SK-N-SH (cell line): ENCODE measurements at regions not wholly inside any gene's neighbourhood (a gene's known extent, or its start where the extent isn't known, plus 50 kb on each side); places are given as distances from the start of the nearest gene placed in this dataset.

Source experiments
- CTCF ChIA-PET: fragments of 300-600, 350-600 bp; formaldehyde crosslinking; extraction: SDS; loops from one replicate; lab custom pipeline; 2021; lab: Yijun Ruan, JAX
- POLR2A ChIA-PET: fragments of 350-600 bp; sonication (Branson Sonifier 250); formaldehyde crosslinking; extraction: SDS; loops from one replicate; lab custom pipeline; 2020; ENCODE audit warnings: antibody characterized with exemption, inconsistent platforms; lab: Yijun Ruan, JAX
- DNase-seq: peaks from one replicate; pipeline ENCODE4 v3.0.0; 2012
- H2AFZ ChIP-seq: fragments of 200-600 bp; sonication (generic); 2 replicates; pipeline ENCODE4 v1.8.1; 2016; ENCODE audit warnings: antibody characterized with exemption, mild to moderate bottlenecking, low read depth
- H3F3A ChIP-seq: fragments of 200-600 bp; sonication (generic); replicated peaks from 2 replicates; pipeline ENCODE3; 2016; ENCODE audit warnings: antibody characterized with exemption, mild to moderate bottlenecking; ENCODE audit not compliant: insufficient read depth
- H3K27ac ChIP-seq, 2 experiments: fragments of 200-500 bp in 1 of 2; fragments of 200-600 bp in 1 of 2; sonication (Bioruptor generic) in 1 of 2; sonication (generic), shearing (Covaris generic) in 1 of 2; 2 replicates each; pipeline versions ENCODE4 v1.5.1 to v1.6.1; 2014 to 2016; ENCODE audit warnings: low read depth in 2 of 2, inconsistent platforms in 1 of 2, low read length in 1 of 2, mild to moderate bottlenecking in 1 of 2, mixed read lengths in 1 of 2
- H3K27me3 ChIP-seq: fragments of 200-600 bp; sonication (generic), shearing (Covaris generic); 2 replicates; pipeline ENCODE4 v1.6.1; 2016; ENCODE audit warnings: mixed run types; ENCODE audit not compliant: insufficient read depth
- H3K36me3 ChIP-seq, 2 experiments: fragments of 200-500 bp in 1 of 2; fragments of 200-600 bp in 1 of 2; sonication (Bioruptor generic) in 1 of 2; sonication (generic) in 1 of 2; replicated peaks in 1 of 2; 2 replicates each; pipeline versions ENCODE3 to v1.5.1; 2014 to 2016; ENCODE audit warnings: low read length in 1 of 2, mild to moderate bottlenecking in 1 of 2; ENCODE audit not compliant: insufficient read depth in 2 of 2, control insufficient read depth in 1 of 2
- H3K4me1 ChIP-seq, 2 experiments: fragments of 200-500 bp in 1 of 2; fragments of 200-600 bp in 1 of 2; sonication (Bioruptor generic) in 1 of 2; sonication (generic), shearing (Covaris generic) in 1 of 2; 2 replicates each; pipeline versions ENCODE4 v1.5.1 to v1.6.1; 2014 to 2016; ENCODE audit warnings: low read depth in 1 of 2, low read length in 1 of 2, mixed run types in 1 of 2; ENCODE audit not compliant: insufficient read depth in 2 of 2, control insufficient read depth in 1 of 2
- H3K4me2 ChIP-seq: fragments of 200-600 bp; sonication (generic), shearing (Covaris generic); 2 replicates; pipeline ENCODE4 v1.6.1; 2017; ENCODE audit warnings: mixed run types
- H3K4me3 ChIP-seq, 2 experiments: fragments of 200-500 bp in 1 of 2; fragments of 200-600 bp in 1 of 2; sonication (Bioruptor generic) in 1 of 2; sonication (generic), shearing (Covaris generic) in 1 of 2; 2 replicates each; pipeline versions ENCODE4 v1.5.1 to v1.8.1; 2014 to 2016; ENCODE audit warnings: low read depth in 2 of 2, inconsistent platforms in 1 of 2, low read length in 1 of 2, mild to moderate bottlenecking in 1 of 2, mixed read lengths in 1 of 2, moderate library complexity in 1 of 2
- H3K79me2 ChIP-seq: fragments of 200-600 bp; sonication (generic); 2 replicates; pipeline ENCODE4 v1.8.1; 2017; ENCODE audit warnings: mild to moderate bottlenecking; ENCODE audit not compliant: insufficient read depth
- H3K9ac ChIP-seq: fragments of 200-600 bp; sonication (generic); 2 replicates; pipeline ENCODE4 v1.6.1; 2017; ENCODE audit warnings: mixed run types
- H3K9me2 ChIP-seq: fragments of 200-600 bp; sonication (generic); 2 replicates; pipeline ENCODE4 v1.6.1; 2017; ENCODE audit warnings: mixed run types
- H3K9me3 ChIP-seq: fragments of 200-600 bp; sonication (generic); 2 replicates; pipeline ENCODE4 v1.6.1; 2017; ENCODE audit warnings: mixed run types, mild to moderate bottlenecking, moderate library complexity
- H4K20me1 ChIP-seq: fragments of 200-600 bp; sonication (generic); 2 replicates; pipeline ENCODE4 v1.6.1; 2017; ENCODE audit warnings: mild to moderate bottlenecking, mixed run types; ENCODE audit not compliant: insufficient read depth
- ELF1 ChIP-seq: IDR thresholded peaks from 2 replicates; pipeline ENCODE4 v1.4.0; 2012
- FOXJ3 ChIP-seq: sonication (generic); formaldehyde crosslinking; IDR thresholded peaks from 2 replicates; pipeline ENCODE4 v1.5.1; 2020; ENCODE audit warnings: mild to moderate bottlenecking, missing genetic modification reagents
- GABPA ChIP-seq: IDR thresholded peaks from 2 replicates; pipeline ENCODE4 v1.4.0; 2012; ENCODE audit warnings: low read depth, mild to moderate bottlenecking
- JUND ChIP-seq: IDR thresholded peaks from 2 replicates; pipeline ENCODE4 v1.4.0; 2012
- NRF1 ChIP-seq: IDR thresholded peaks from 2 replicates; pipeline ENCODE4 v1.6.1; 2012; ENCODE audit warnings: low read depth, mild to moderate bottlenecking, low read length
- RXRA ChIP-seq: IDR thresholded peaks from 2 replicates; pipeline ENCODE4 v1.4.0; 2012; ENCODE audit warnings: low read depth, mild to moderate bottlenecking, borderline replicate concordance
- TAF1 ChIP-seq: IDR thresholded peaks from 2 replicates; pipeline ENCODE4 v1.6.1; 2012; ENCODE audit warnings: low read depth, mild to moderate bottlenecking, low read length, moderate library complexity, borderline replicate concordance
- TCF12 ChIP-seq: IDR thresholded peaks from 2 replicates; pipeline ENCODE4 v1.4.0; 2012
- WGBS: methylation state at CpG from one replicate; pipeline ENCODE4 v1.1.6; 2017; ENCODE audit warnings: low lambda C conversion rate; 5-methylcytosine and 5-hydroxymethylcytosine counted together
- TF ChIP-seq, protein P1 (sequence below): IDR thresholded peaks from 2 replicates; pipeline ENCODE4 v1.6.1; 2012; ENCODE audit warnings: mild to moderate bottlenecking, low read depth, low read length, moderate library complexity
- TF ChIP-seq, protein P2 (sequence below): IDR thresholded peaks from 2 replicates; pipeline ENCODE4 v1.4.0; 2012; ENCODE audit warnings: low read depth, borderline replicate concordance
- TF ChIP-seq, protein P3 (sequence below): fragments of 200-600 bp; sonication (generic); IDR thresholded peaks from 2 replicates; pipeline ENCODE4 v1.6.1; 2017; ENCODE audit warnings: antibody characterized with exemption, mild to moderate bottlenecking, moderate library complexity

DNA sequence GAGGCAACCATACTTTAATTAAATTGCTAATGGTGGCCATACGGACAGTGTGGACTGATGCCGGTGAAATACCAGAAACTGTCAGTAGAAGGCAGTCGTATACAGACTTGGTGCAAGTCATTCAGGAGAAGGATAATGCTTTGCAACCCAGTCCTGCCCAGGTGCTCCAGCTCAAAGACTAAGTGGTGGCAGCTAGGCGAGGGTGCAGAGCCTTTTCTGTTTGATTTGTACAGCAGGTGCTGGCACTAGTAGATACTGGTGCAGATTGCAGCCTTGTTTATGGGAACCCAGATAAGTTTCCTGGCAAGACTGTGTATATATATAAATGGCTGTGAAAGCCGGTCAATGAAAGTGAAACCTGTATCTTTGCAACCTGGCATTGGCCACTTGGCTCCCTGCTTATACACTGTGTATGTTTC, 208.3 kb upstream of the SYT4 start (continued):
- TF ChIP-seq, protein P1, sequence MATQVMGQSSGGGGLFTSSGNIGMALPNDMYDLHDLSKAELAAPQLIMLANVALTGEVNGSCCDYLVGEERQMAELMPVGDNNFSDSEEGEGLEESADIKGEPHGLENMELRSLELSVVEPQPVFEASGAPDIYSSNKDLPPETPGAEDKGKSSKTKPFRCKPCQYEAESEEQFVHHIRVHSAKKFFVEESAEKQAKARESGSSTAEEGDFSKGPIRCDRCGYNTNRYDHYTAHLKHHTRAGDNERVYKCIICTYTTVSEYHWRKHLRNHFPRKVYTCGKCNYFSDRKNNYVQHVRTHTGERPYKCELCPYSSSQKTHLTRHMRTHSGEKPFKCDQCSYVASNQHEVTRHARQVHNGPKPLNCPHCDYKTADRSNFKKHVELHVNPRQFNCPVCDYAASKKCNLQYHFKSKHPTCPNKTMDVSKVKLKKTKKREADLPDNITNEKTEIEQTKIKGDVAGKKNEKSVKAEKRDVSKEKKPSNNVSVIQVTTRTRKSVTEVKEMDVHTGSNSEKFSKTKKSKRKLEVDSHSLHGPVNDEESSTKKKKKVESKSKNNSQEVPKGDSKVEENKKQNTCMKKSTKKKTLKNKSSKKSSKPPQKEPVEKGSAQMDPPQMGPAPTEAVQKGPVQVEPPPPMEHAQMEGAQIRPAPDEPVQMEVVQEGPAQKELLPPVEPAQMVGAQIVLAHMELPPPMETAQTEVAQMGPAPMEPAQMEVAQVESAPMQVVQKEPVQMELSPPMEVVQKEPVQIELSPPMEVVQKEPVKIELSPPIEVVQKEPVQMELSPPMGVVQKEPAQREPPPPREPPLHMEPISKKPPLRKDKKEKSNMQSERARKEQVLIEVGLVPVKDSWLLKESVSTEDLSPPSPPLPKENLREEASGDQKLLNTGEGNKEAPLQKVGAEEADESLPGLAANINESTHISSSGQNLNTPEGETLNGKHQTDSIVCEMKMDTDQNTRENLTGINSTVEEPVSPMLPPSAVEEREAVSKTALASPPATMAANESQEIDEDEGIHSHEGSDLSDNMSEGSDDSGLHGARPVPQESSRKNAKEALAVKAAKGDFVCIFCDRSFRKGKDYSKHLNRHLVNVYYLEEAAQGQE, result no peak
- TF ChIP-seq, protein P2, sequence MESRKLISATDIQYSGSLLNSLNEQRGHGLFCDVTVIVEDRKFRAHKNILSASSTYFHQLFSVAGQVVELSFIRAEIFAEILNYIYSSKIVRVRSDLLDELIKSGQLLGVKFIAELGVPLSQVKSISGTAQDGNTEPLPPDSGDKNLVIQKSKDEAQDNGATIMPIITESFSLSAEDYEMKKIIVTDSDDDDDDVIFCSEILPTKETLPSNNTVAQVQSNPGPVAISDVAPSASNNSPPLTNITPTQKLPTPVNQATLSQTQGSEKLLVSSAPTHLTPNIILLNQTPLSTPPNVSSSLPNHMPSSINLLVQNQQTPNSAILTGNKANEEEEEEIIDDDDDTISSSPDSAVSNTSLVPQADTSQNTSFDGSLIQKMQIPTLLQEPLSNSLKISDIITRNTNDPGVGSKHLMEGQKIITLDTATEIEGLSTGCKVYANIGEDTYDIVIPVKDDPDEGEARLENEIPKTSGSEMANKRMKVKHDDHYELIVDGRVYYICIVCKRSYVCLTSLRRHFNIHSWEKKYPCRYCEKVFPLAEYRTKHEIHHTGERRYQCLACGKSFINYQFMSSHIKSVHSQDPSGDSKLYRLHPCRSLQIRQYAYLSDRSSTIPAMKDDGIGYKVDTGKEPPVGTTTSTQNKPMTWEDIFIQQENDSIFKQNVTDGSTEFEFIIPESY, result no peak
- TF ChIP-seq FOXJ3 (CRISPR knock-in tag) (no peak), TCF12 (no peak)

DNA sequence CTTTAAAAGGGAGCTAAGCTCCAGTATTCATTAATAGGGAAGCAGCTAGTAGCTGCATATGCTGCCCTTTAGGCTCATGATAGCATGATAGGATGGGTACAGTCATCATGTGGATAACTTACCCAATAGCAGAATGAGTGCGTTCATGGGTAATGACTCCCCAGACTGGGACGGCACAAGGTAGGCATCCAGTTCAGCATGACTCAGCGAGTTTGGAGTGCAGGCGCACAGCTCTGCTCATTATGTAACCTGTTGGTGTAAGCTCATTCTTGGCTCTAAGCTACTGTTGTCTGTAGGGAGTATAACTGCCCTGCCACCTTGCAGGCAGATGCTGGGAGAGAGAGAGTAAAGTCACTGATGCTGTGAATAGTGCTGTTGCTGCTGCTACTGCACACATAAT, 209.2 kb upstream of the SYT4 start:
- Histone ChIP-seq H3K4me3 (no peak overlapping the region; a peak in 1 of 4 replicates), H3K79me2 (no peaks in the 10 kb centered on the region), H3K9ac (no peak overlapping the region), H2AFZ (no peak overlapping the region), H3K4me1 (no peaks in the 10 kb centered on the region), H3K36me3 (no peaks in the 10 kb centered on the region), H3K27me3 (no peaks in the 10 kb centered on the region), H3K9me2 (no peaks in the 10 kb centered on the region), H4K20me1 (no peaks in the 10 kb centered on the region), H3K4me2 (no peak overlapping the region), H3K27ac (no peak overlapping the region), H3F3A (no peaks in the 10 kb centered on the region), H3K9me3 (no peaks in the 10 kb centered on the region)
- WGBS, result 59% methylated on average over 3 of the region's 4 CpGs
- no peak for DNase-seq
- ChIA-PET POLR2A (no interaction called here), CTCF (interaction anchor here (0.7 kb wide), 1 partner anchor 1043 kb away, joined by 3 read pairs; no protein-coding TSS in a partner anchor)
- no peak for TF ChIP-seq TAF1
- TF ChIP-seq FOXJ3 (CRISPR knock-in tag), result no peak
- TF ChIP-seq JUND, result no peak
- no peak for TF ChIP-seq NRF1
- TF ChIP-seq RXRA, result no peak

DNA sequence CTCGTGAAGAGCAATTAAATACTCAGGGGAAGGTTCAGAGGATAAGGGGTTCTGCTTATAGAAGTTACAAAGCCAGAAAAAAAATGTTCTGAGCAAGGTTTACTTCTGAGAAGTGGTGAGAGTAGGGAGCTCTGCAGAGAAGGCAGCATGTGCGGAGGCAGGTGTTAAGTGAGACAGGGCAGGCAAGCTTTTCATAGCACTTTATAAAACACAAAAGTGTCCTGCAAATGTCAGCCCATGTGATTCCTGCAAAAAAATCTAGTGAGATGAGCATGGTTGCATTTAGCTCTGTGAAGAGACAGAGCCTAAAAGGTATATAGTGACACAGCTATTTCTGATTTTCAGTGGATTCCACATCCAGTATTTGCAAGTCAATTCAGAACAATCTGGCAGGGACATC, 223.8 kb upstream of the SYT4 start:
- Histone ChIP-seq H4K20me1 (no peaks in the 10 kb centered on the region), H3K4me1 (no peaks in the 10 kb centered on the region), H3K4me2 (no peak overlapping the region), H3K79me2 (no peaks in the 10 kb centered on the region), H3F3A (no peaks in the 10 kb centered on the region), H3K4me3 (no peak overlapping the region), H3K9me3 (no peaks in the 10 kb centered on the region), H3K36me3 (no peaks in the 10 kb centered on the region), H3K27ac (no peak overlapping the region), H3K9ac (no peak overlapping the region), H2AFZ (no peak overlapping the region), H3K27me3 (no peaks in the 10 kb centered on the region), H3K9me2 (no peaks in the 10 kb centered on the region)
- ChIA-PET POLR2A (no interaction called here), CTCF (interaction anchor here (0.6 to 1.1 kb wide), 3 partner anchors 8 to 1387 kb away, joined by 3 read pairs; no protein-coding TSS in a partner anchor)
- TF ChIP-seq ELF1 (no peak), FOXJ3 (CRISPR knock-in tag) (no peak), GABPA (no peak)
- TF ChIP-seq, protein P3, sequence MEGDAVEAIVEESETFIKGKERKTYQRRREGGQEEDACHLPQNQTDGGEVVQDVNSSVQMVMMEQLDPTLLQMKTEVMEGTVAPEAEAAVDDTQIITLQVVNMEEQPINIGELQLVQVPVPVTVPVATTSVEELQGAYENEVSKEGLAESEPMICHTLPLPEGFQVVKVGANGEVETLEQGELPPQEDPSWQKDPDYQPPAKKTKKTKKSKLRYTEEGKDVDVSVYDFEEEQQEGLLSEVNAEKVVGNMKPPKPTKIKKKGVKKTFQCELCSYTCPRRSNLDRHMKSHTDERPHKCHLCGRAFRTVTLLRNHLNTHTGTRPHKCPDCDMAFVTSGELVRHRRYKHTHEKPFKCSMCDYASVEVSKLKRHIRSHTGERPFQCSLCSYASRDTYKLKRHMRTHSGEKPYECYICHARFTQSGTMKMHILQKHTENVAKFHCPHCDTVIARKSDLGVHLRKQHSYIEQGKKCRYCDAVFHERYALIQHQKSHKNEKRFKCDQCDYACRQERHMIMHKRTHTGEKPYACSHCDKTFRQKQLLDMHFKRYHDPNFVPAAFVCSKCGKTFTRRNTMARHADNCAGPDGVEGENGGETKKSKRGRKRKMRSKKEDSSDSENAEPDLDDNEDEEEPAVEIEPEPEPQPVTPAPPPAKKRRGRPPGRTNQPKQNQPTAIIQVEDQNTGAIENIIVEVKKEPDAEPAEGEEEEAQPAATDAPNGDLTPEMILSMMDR, result no peak
- DNase-seq, result no peak
- 40% methylated on average over 2 of the region's 2 CpGs for WGBS
